HEK293 (cell line): ENCODE measurements at regions not wholly inside any gene's neighbourhood (a gene's known extent, or its start where the extent isn't known, plus 50 kb on each side); places are given as distances from the start of the nearest gene placed in this dataset.

ENCODE experiments used
- CTCF ChIA-PET: fragments of 350-600 bp; formaldehyde crosslinking; extraction: SDS; loops from one replicate; lab custom pipeline; 2021; ENCODE audit warnings: antibody characterized with exemption; lab: Yijun Ruan, JAX
- POLR2A ChIA-PET: fragments of 300-600 bp; formaldehyde crosslinking; extraction: SDS; loops from one replicate; lab custom pipeline; 2020; ENCODE audit warnings: antibody characterized with exemption, inconsistent platforms; lab: Yijun Ruan, JAX
- H3K27ac ChIP-seq: fragments of 200-500 bp; sonication (Bioruptor generic); 2 replicates; pipeline ENCODE4 v1.5.1; 2014; ENCODE audit warnings: low read depth, low read length, control low read depth, inconsistent platforms; ENCODE audit errors: extremely low read depth
- H3K36me3 ChIP-seq, 2 experiments: fragments of 200-500 bp in 1 of 2; sonication (Bioruptor generic) in 1 of 2; 1 replicate in 1 of 2; 2 replicates in 1 of 2; pipeline ENCODE4 v1.5.1; 2014 to 2017; ENCODE audit warnings: inconsistent platforms in 2 of 2, low read length in 2 of 2; ENCODE audit not compliant: control insufficient read depth in 2 of 2, insufficient read depth in 1 of 2
- H3K4me1 ChIP-seq: fragments of 200-500 bp; sonication (Bioruptor generic); 2 replicates; pipeline ENCODE4 v1.5.1; 2014; ENCODE audit warnings: mild to moderate bottlenecking, low read length, inconsistent platforms; ENCODE audit not compliant: control insufficient read depth, insufficient read depth
- H3K4me3 ChIP-seq: 2 replicates; pipeline ENCODE4 v1.5.1; 2011; ENCODE audit warnings: low read depth, mild to moderate bottlenecking, control low read depth, low read length, moderate library complexity
- H3K9me3 ChIP-seq: fragments of 200-500 bp; sonication (Bioruptor generic); 2 replicates; pipeline ENCODE4 v1.5.1; 2014; ENCODE audit warnings: low read depth, low read length, inconsistent platforms; ENCODE audit not compliant: control insufficient read depth, insufficient read depth
- ELK4 ChIP-seq: IDR thresholded peaks from 2 replicates; pipeline ENCODE4 v1.6.1; 2011; ENCODE audit warnings: mild to moderate bottlenecking, low read depth, low read length, borderline replicate concordance
- HOXC10 ChIP-seq: sonication (generic); formaldehyde crosslinking; IDR thresholded peaks from 2 replicates; pipeline ENCODE4 v1.8.1; 2023; ENCODE audit warnings: mild to moderate bottlenecking, missing genetic modification reagents
- PRDM6 ChIP-seq: fragments of 450-650 bp; formaldehyde crosslinking; IDR thresholded peaks from 2 replicates; pipeline ENCODE4 v1.5.1; 2017; ENCODE audit warnings: missing biosample characterization, missing genetic modification characterization
- RBAK ChIP-seq: fragments of 450-650 bp; formaldehyde crosslinking; IDR thresholded peaks from 2 replicates; pipeline ENCODE4 v1.5.1; 2016; ENCODE audit warnings: missing biosample characterization, missing genetic modification characterization
- SALL2 ChIP-seq: fragments of 450-650 bp; formaldehyde crosslinking; IDR thresholded peaks from 2 replicates; pipeline ENCODE4 v1.5.0; 2017; ENCODE audit warnings: missing biosample characterization, mild to moderate bottlenecking, missing genetic modification characterization, borderline replicate concordance
- SP7 ChIP-seq: fragments of 450-650 bp; formaldehyde crosslinking; IDR thresholded peaks from 2 replicates; pipeline ENCODE4 v1.5.1; 2016; ENCODE audit warnings: missing biosample characterization, missing genetic modification characterization
- ZFP69B ChIP-seq: fragments of 450-650 bp; formaldehyde crosslinking; IDR thresholded peaks from 2 replicates; pipeline ENCODE4 v1.5.1; 2016; ENCODE audit warnings: missing biosample characterization, missing genetic modification characterization
- ZNF121 ChIP-seq: fragments of 450-650 bp; formaldehyde crosslinking; IDR thresholded peaks from 2 replicates; pipeline ENCODE4 v1.5.1; 2016; ENCODE audit warnings: missing biosample characterization, missing genetic modification characterization
- ZNF157 ChIP-seq: fragments of 450-650 bp; formaldehyde crosslinking; IDR thresholded peaks from 2 replicates; pipeline ENCODE4 v1.5.1; 2016; ENCODE audit warnings: missing biosample characterization, missing genetic modification characterization
- ZNF18 ChIP-seq: fragments of 450-650 bp; formaldehyde crosslinking; IDR thresholded peaks from 2 replicates; pipeline ENCODE4 v1.5.1; 2016; ENCODE audit warnings: missing biosample characterization, missing genetic modification characterization
- ZNF23 ChIP-seq: fragments of 450-650 bp; formaldehyde crosslinking; IDR thresholded peaks from 2 replicates; pipeline ENCODE4 v1.5.1; 2016; ENCODE audit warnings: missing biosample characterization, missing genetic modification characterization, borderline replicate concordance
- ZNF266 ChIP-seq: fragments of 450-650 bp; formaldehyde crosslinking; IDR thresholded peaks from 2 replicates; pipeline ENCODE4 v1.5.1; 2016; ENCODE audit warnings: missing biosample characterization, missing genetic modification characterization, low read depth
- ZNF302 ChIP-seq: fragments of 450-650 bp; formaldehyde crosslinking; IDR thresholded peaks from 2 replicates; pipeline ENCODE4 v1.5.1; 2016; ENCODE audit warnings: missing biosample characterization, missing genetic modification characterization, low read depth
- ZNF426 ChIP-seq: fragments of 450-650 bp; formaldehyde crosslinking; IDR thresholded peaks from 2 replicates; pipeline ENCODE4 v1.5.1; 2017; ENCODE audit warnings: missing biosample characterization, missing genetic modification characterization, mild to moderate bottlenecking, inconsistent platforms, moderate library complexity
- ZNF433 ChIP-seq: fragments of 450-650 bp; formaldehyde crosslinking; IDR thresholded peaks from 2 replicates; pipeline ENCODE4 v1.5.1; 2016; ENCODE audit warnings: missing biosample characterization, missing genetic modification characterization, low read depth
- ZNF548 ChIP-seq: fragments of 450-650 bp; formaldehyde crosslinking; IDR thresholded peaks from 2 replicates; pipeline ENCODE4 v1.5.1; 2016; ENCODE audit warnings: missing biosample characterization, missing genetic modification characterization
- ZNF571 ChIP-seq: fragments of 450-650 bp; formaldehyde crosslinking; IDR thresholded peaks from 2 replicates; pipeline ENCODE4 v1.5.0; 2017; ENCODE audit warnings: missing biosample characterization, missing genetic modification characterization
- ZNF600 ChIP-seq: fragments of 450-650 bp; formaldehyde crosslinking; IDR thresholded peaks from 2 replicates; pipeline ENCODE4 v1.5.1; 2016; ENCODE audit warnings: missing biosample characterization, missing genetic modification characterization
- ZNF677 ChIP-seq: fragments of 450-650 bp; IDR thresholded peaks from 2 replicates; pipeline ENCODE4 v1.5.0; 2018; ENCODE audit warnings: missing biosample characterization, mild to moderate bottlenecking, missing genetic modification characterization, moderate library complexity
- ZNF791 ChIP-seq: fragments of 450-650 bp; formaldehyde crosslinking; IDR thresholded peaks from 2 replicates; pipeline ENCODE4 v1.5.1; 2016; ENCODE audit warnings: missing biosample characterization, missing genetic modification characterization
- ZNF792 ChIP-seq: fragments of 450-650 bp; formaldehyde crosslinking; IDR thresholded peaks from 2 replicates; pipeline ENCODE4 v1.5.1; 2016; ENCODE audit warnings: missing biosample characterization, missing genetic modification characterization
- ZSCAN16 ChIP-seq: fragments of 450-650 bp; formaldehyde crosslinking; IDR thresholded peaks from 2 replicates; pipeline ENCODE4 v1.5.1; 2016; ENCODE audit warnings: missing biosample characterization, missing genetic modification characterization
- ZSCAN4 ChIP-seq: fragments of 450-650 bp; formaldehyde crosslinking; IDR thresholded peaks from 2 replicates; pipeline ENCODE4 v1.5.1; 2017; ENCODE audit warnings: missing biosample characterization, missing genetic modification characterization

- ChIA-PET POLR2A (no interaction called here), CTCF (interaction anchor here (0.6 to 1.2 kb wide), 2 partner anchors 24 to 320 kb away, joined by 3 read pairs; no protein-coding TSS in a partner anchor)
- H3K36me3 ChIP-seq = no peaks in the 10 kb centered on the region
- TF ChIP-seq ZNF426 (tag by site-specific recombination) (no peak), ZNF677 (tag by site-specific recombination) (no peak), ZNF18 (tag by site-specific recombination) (no peak), ZNF791 (tag by site-specific recombination) (no peak), ZNF571 (no peak)
- H3K9me3 ChIP-seq = no peaks in the 10 kb centered on the region
- H3K4me3 ChIP-seq = no peak overlapping the region
- H3K27ac ChIP-seq = no peak overlapping the region
- no peaks in the 10 kb centered on the region for H3K4me1 ChIP-seq
Measured at GRCh38 chr12:13597837-13598236, 383.6 kb downstream of the GRIN2B start.

- ChIA-PET POLR2A (no interaction called here), CTCF (interaction anchor here (1.2 kb wide), 1 partner anchor 64 kb away, joined by 3 read pairs; no protein-coding TSS in a partner anchor)
- no peak overlapping the region for H3K27ac ChIP-seq
- no peaks in the 10 kb centered on the region for H3K36me3 ChIP-seq
- no peak overlapping the region for H3K4me3 ChIP-seq
- no peaks in the 10 kb centered on the region for H3K9me3 ChIP-seq
- TF ChIP-seq ZNF121 = no peak
- no peak for TF ChIP-seq ZNF548
- TF ChIP-seq HOXC10 = no peak
- no peak for TF ChIP-seq ZNF157 (tag by site-specific recombination)
- no peak for TF ChIP-seq ELK4
- no peaks in the 10 kb centered on the region for H3K4me1 ChIP-seq
Measured at GRCh38 chr12:13597166-13597565, 384.2 kb downstream of the GRIN2B start.

- TF ChIP-seq RBAK (tag by site-specific recombination) = no peak
- no peak for TF ChIP-seq ZSCAN16 (tag by site-specific recombination)
- TF ChIP-seq SP7 (tag by site-specific recombination) = no peak
- no peak for TF ChIP-seq ZNF433 (tag by site-specific recombination)
- H3K4me1 ChIP-seq = no peaks in the 10 kb centered on the region
- ChIA-PET POLR2A (no interaction called here), CTCF (interaction anchor here (1.2 kb wide), 1 partner anchor 64 kb away, joined by 3 read pairs; no protein-coding TSS in a partner anchor)
- no peak overlapping the region for H3K27ac ChIP-seq
- no peak overlapping the region for H3K4me3 ChIP-seq
- H3K36me3 ChIP-seq = no peaks in the 10 kb centered on the region
- H3K9me3 ChIP-seq = no peaks in the 10 kb centered on the region
Measured at GRCh38 chr12:13596714-13597113, 384.7 kb downstream of the GRIN2B start.

- ChIA-PET POLR2A (no interaction called here), CTCF (interaction anchor here (1.2 kb wide), 1 partner anchor 65 kb away, joined by 3 read pairs; no protein-coding TSS in a partner anchor)
- Histone ChIP-seq H3K9me3 (no peaks in the 10 kb centered on the region), H3K27ac (no peak overlapping the region), H3K36me3 (no peaks in the 10 kb centered on the region), H3K4me1 (no peaks in the 10 kb centered on the region), H3K4me3 (no peak overlapping the region)
- no peak for TF ChIP-seq ZSCAN4 (tag by site-specific recombination)
- TF ChIP-seq ZNF792 (tag by site-specific recombination) = no peak
- no peak for TF ChIP-seq PRDM6 (tag by site-specific recombination)
- TF ChIP-seq ZNF302 (tag by site-specific recombination) = no peak
- no peak for TF ChIP-seq ZNF266
- no peak for TF ChIP-seq ZFP69B (tag by site-specific recombination)
- TF ChIP-seq ZNF600 (tag by site-specific recombination) = no peak
- no peak for TF ChIP-seq SALL2 (tag by site-specific recombination)
- no peak for TF ChIP-seq ZNF23
Measured at GRCh38 chr12:13595536-13596443, 385.6 kb downstream of the GRIN2B start.
